Esophagus (tissue), 2 donors: ENCODE measurements at regions not wholly inside any gene's neighbourhood (a gene's known extent, or its start where the extent isn't known, plus 50 kb on each side); places are given as distances from the start of the nearest gene placed in this dataset.
A peak's percentile ranks its signal among the peaks of the same experiment; 100 is the strongest.

Experiments used
- H3K27ac ChIP-seq, 2 donors: one replicate each; pipeline ENCODE4 v1.5.1; 2013; ENCODE audit warnings: low read depth in 2 of 2, mild to moderate bottlenecking in 2 of 2, inconsistent platforms in 1 of 2, low read length in 1 of 2, moderate library complexity in 1 of 2
- H3K27me3 ChIP-seq, 2 donors: one replicate each; pipeline ENCODE4 v1.6.1; 2013; ENCODE audit warnings: low read length in 2 of 2, control low read depth in 1 of 2, mild to moderate bottlenecking in 1 of 2; ENCODE audit not compliant: insufficient read depth in 2 of 2, control insufficient read depth in 1 of 2
- H3K36me3 ChIP-seq, 2 donors: one replicate each; pipeline ENCODE4 v1.6.1; 2013; ENCODE audit warnings: low read length in 1 of 2; ENCODE audit not compliant: control insufficient read depth in 2 of 2, insufficient read depth in 2 of 2
- H3K4me1 ChIP-seq, 2 donors: one replicate each; pipeline ENCODE4 v1.6.1; 2013; ENCODE audit warnings: low read length in 1 of 2; ENCODE audit not compliant: control insufficient read depth in 2 of 2, insufficient read depth in 2 of 2
- H3K4me3 ChIP-seq, 2 donors: one replicate each; pipeline ENCODE4 v1.5.1; 2013; ENCODE audit warnings: low read length in 2 of 2, mild to moderate bottlenecking in 2 of 2, low read depth in 1 of 2, moderate library complexity in 1 of 2
- H3K9me3 ChIP-seq, 2 donors: one replicate each; pipeline ENCODE4 v1.6.1; 2013; ENCODE audit warnings: mild to moderate bottlenecking in 2 of 2, low read depth in 1 of 2, low read length in 1 of 2, moderate library complexity in 1 of 2; ENCODE audit not compliant: control insufficient read depth in 2 of 2, insufficient read depth in 1 of 2
- WGBS, 2 donors: extraction: QIAGEN DNeasy Blood & Tissue Kit; methylation state at CpG; one replicate each; pipeline ENCODE4 v1.1.7; 2013; 5-methylcytosine and 5-hydroxymethylcytosine counted together
- donor health status: healthy with polysubstance abuse.
- donor health status: Bipolar disorder and iron deficiency.

DNA sequence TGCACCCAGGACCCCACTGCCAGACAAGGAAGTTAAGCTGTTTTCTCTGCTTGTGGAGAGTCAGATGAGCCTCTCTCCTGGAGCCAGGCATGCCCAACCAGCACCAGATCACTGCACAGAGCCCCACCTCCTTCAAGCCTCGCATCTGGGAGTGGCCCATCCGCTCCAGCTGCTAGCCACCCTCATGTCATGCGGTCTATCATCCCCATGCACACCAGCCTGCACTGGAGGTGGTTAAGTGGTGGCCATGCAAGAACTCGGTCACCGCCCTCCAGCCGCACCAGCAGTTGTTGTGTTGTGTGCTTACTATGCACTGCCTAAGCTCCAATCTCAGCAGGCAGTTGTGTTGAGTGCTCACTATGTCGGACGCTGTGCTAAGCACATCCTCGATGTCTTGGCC lies 177.9 kb upstream of the SLC14A2 start:
- Histone ChIP-seq H3K27me3 (no peaks in the 10 kb centered on the region), H3K4me1 (peaks cover 0 to 4% of the 10 kb centered on the region in 2 donors), H3K4me3 (no peak overlapping the region), H3K9me3 (no peaks in the 10 kb centered on the region), H3K36me3 (no peaks in the 10 kb centered on the region), H3K27ac (no peak overlapping the region)
- WGBS, 2 donors, result 95 to 96% methylated on average over 9 of the region's 9 CpGs

DNA sequence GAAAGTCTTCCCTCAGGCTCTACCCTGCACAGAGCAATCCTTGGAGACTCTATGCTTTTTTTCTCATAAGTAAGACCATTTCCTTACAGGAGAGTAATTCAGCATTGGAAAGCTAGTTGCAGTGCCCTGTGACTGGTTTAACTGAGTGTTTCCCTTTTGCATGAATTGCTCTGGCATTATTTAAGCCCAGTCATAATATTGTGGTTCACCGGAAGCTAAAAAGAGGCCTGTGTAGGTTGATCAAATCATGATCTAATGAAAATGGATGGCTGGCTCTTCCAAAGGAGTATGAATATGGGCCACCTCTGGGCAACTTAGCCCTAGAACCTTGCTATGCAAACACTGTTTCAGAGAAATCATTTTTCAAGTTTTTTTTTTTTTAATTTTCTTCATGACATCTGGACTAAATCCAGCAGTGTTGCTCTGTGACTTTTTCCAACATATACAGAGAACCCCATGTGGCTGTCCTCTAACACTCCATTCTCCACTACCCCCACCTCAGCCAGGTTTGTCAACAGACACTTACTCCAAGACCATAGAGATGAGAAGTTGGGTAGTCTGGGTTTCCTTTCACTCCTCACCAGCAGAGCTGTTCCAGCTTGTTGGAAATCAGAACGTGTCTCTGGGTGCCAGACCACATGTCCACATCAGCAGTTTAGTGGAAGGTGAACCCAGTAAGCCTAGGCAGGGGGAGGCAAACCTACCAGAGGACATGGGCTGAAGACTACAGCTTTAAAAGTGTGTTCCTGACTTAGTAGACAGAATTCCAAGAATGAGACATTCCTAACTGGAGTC lies 175.2 kb upstream of the SLC14A2 start:
- 59 to 72% methylated on average over 2 of the region's 2 CpGs for WGBS, 2 donors
- no peak overlapping the region for H3K4me3 ChIP-seq
- H3K36me3 ChIP-seq, result no peaks in the 10 kb centered on the region
- H3K4me1 ChIP-seq, result peaks cover 0 to 4% of the 10 kb centered on the region in 2 donors
- H3K27me3 ChIP-seq, result no peaks in the 10 kb centered on the region
- H3K27ac ChIP-seq, result no peak overlapping the region
- H3K9me3 ChIP-seq, result no peaks in the 10 kb centered on the region

DNA sequence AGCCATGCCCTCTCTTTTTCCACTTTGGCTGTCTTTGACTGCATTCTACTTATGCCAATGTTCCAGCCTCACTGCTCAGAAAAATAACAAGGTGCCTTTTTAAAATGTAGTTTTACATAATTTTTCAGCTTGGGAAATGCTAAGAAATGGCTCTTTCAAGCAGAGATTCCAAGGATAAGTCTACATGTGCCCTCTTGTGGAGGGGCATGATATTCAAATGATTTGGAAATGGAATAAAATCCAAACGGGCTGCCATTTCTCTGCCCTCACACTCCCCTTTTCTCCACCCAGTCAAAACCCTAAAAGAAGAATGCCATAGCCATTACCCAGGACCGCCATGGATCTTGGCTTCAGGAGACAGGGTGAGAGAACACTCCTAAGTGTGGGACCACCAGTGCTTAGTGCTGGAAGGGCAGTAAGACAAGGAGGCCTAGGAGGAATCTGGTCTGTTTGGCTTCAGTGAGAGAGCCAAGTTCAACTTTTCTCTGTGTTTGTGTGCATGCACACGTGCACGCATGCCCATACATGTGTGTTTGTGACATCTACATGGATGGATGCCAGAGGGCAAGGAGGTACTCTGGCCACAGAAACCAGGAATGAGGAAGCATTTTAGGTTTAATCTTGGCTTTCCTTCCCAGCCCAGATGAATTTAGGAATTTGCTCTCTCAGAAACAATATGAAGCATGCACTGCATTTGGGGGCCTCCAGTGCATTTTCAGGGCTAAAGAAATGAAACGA lies 174.0 kb upstream of the SLC14A2 start:
- peaks cover 0 to 4% of the 10 kb centered on the region in 2 donors for H3K4me1 ChIP-seq
- no peak overlapping the region for H3K27ac ChIP-seq
- H3K27me3 ChIP-seq, result no peaks in the 10 kb centered on the region
- H3K4me3 ChIP-seq, result no peak overlapping the region
- no peaks in the 10 kb centered on the region for H3K36me3 ChIP-seq
- H3K9me3 ChIP-seq, result no peaks in the 10 kb centered on the region
- WGBS, 2 donors, result 63 to 70% methylated on average over 5 of the region's 5 CpGs

DNA sequence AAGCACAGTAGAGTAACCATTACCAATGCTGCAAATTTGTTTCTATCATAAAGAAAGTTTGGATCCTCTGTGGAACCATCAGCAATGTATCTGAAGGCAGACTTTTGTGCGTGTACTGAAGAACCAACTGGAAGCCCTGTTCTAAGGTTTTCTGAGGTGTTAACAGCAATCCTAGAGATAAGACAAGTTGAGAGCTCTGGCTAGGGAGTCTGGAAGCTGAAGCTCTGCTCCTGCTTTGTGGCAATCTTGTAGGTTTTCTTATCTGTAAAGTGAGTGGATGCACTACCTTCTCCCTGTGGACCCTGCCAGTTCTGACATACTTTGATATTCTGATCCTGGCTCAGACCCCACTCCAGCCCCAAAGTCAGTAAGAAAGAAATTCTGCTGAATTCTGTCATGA lies 171.2 kb upstream of the SLC14A2 start:
- Histone ChIP-seq H3K9me3 (no peaks in the 10 kb centered on the region), H3K36me3 (no peaks in the 10 kb centered on the region), H3K27me3 (no peaks in the 10 kb centered on the region), H3K4me1 (peaks cover 0 to 4% of the 10 kb centered on the region in 2 donors), H3K4me3 (no peak overlapping the region), H3K27ac (no peak overlapping the region)
- 91 to 96% methylated on average over 1 of the region's 1 CpG for WGBS, 2 donors

DNA sequence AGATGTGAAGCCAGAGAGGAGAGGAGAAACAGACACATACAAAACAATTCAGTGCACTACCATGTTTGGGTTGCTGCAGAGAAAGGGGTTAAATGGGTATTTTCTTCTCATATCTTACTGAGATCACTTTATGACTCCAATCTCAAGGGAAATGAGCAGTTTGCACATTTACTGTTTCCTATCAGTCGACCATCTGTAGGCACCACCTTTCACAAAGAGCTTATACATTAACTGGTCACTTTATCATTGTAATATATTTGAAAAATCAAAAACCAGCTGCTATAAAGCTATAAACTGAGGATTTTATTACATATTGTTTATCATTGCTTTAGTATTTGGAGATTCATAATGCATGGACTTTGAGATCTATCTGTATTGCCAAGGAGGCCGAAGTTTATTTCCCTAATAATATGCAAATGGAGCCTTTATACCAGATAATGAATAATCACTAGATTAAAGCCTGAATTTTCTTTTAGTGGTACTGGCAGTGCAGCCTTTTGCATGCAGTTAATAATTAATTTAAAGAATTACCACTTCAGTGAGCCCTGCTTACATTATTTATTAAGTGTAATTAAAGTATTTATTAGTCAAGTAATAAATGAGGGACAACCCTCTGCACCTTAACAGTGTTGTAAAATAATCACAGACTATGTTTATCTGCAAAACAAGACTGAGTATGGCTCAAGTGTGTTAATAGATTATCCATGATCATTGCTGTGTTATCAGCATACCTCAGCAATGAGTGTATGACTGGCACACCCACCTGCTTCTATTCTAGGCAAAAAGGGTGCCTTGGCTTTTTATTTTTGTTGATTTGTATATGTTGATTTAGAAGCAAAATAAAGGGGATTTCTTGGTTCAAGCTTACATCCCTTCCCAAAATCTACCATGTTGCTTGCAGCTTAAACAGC lies 167.7 kb upstream of the SLC14A2 start:
- WGBS, 2 donors, result 39 to 66% methylated on average over 2 of the region's 2 CpGs
- no peaks in the 10 kb centered on the region for H3K9me3 ChIP-seq
- no peaks in the 10 kb centered on the region for H3K4me1 ChIP-seq
- no peaks in the 10 kb centered on the region for H3K36me3 ChIP-seq
- H3K27me3 ChIP-seq, result no peaks in the 10 kb centered on the region
- H3K27ac ChIP-seq, result no peak overlapping the region
- no peak overlapping the region for H3K4me3 ChIP-seq

DNA sequence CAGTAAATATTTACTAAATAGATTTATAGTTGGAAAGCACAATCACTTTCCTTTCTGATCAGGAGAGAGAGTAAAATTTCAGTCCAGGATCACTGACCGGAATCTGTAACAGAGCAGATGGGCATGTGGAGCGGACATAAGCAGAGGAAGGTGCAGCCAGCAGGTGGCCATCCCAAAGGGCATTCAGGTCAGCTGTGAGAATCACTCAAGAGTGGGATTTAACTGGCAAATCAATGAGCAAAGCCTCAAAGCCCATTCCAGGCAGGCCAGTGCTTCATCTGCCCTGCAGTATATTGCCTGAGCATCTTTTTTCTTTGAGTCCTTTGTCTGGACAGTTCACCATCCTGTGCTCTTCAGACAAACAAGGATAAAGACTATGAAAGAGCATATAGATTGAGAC lies 166.4 kb upstream of the SLC14A2 start:
- Histone ChIP-seq H3K4me3 (no peak overlapping the region), H3K27ac (no peak overlapping the region), H3K27me3 (no peaks in the 10 kb centered on the region), H3K9me3 (no peaks in the 10 kb centered on the region), H3K36me3 (no peaks in the 10 kb centered on the region), H3K4me1 (no peaks in the 10 kb centered on the region)
- WGBS, 2 donors, result 93 to 94% methylated on average over 2 of the region's 2 CpGs

DNA sequence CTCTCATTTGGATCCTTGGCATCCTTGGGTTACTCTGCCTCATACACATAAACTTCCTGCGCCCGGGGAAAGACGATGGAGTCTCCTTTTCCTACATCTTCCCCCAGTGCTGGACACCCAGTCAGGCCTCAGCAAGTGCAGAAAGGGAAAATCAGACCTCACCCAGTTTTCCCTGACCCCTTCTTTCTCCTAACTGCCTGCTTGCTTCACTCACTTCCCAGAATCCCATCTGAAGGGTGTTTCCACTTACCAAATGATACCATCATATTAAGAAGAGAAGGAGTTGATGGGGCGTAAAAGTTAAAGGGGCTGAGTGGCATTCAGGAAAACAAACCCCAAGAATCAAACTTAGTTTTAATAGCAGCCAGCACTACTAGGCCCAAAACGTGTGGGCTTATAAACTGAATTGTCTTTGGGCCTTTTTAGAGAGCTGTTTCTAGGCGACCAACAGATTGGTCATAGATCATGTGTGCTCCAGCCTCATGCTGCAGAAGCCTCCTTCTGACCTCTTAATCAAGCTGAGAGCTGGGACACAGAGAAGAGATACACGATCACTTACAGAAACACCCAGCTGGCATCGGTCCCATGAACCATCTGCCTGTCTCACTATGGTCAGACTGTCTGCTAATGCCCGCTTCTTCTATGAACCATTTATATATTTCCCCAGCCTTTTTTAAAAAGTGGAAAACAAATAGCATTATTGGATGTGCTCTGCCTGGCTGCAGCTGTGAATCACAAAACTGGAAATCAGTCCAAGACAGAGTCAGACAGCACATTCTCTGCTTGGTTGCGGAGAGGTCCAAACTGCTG lies 165.7 kb upstream of the SLC14A2 start:
- no peaks in the 10 kb centered on the region for H3K9me3 ChIP-seq
- H3K27ac ChIP-seq, result peak overlapping the region; percentile 9 to 63
- no peaks in the 10 kb centered on the region for H3K36me3 ChIP-seq
- H3K4me3 ChIP-seq, result no peak overlapping the region
- no peaks in the 10 kb centered on the region for H3K27me3 ChIP-seq
- 61 to 62% methylated on average over 10 of the region's 10 CpGs for WGBS, 2 donors
- no peaks in the 10 kb centered on the region for H3K4me1 ChIP-seq

DNA sequence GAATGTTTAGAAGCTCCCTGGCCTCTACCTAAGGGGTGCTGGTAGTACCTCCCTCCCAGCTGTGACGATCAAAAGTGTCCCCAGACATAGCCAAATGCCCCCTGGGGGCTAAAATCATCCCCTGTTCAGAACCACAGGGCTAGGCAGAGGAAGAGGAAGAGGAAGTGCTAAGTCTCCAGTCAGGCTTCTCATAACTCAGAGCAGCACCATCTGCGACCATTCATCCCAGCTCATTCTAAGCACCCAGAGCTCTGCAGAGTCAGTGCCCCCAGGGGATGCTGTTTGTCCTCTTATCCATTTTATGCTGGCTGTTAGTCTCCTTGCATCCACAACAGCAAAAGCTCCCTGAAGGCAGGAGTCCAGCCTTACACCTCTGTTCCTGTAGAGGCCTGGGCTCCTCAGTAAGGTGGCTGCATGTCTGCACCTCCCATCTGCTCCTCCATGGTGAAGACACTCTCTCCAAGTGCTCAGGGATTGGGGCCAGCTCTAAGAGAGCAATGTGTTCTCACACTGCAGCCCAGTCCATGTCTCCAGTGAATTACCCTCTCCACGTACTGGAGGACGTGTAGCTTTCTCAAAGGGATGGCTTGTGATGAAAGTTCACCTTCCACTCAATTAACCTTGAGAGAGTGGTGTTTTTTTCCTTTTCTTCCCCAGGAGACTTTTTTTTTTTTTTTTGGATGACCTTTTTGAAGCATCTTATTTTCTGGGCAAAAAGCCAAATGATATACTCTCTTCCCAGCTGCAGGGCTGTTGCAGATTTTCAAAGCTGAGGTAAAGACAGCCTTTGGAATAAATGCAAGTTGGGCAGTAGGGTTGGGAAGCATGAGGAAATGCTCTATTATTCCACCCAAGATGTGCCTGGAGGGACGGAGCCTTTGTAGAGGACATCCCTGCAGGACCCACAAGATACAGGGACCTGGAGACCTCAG lies 158.9 kb upstream of the SLC14A2 start:
- 63 to 67% methylated on average over 5 of the region's 5 CpGs for WGBS, 2 donors
- Histone ChIP-seq H3K4me3 (no peak overlapping the region), H3K4me1 (no peaks in the 10 kb centered on the region), H3K27ac (no peak overlapping the region), H3K36me3 (no peaks in the 10 kb centered on the region), H3K27me3 (no peaks in the 10 kb centered on the region), H3K9me3 (no peaks in the 10 kb centered on the region)
